Loucy (cell line): ENCODE measurements at regions not wholly inside any gene's neighbourhood (a gene's known extent, or its start where the extent isn't known, plus 50 kb on each side); places are given as distances from the start of the nearest gene placed in this dataset.

Experiments
- H2AFZ ChIP-seq: fragments of 200-600 bp; sonication (generic); 2 replicates; pipeline ENCODE4 v1.6.0; 2016; ENCODE audit warnings: antibody characterized with exemption, mild to moderate bottlenecking, low read length, moderate library complexity
- H3F3A ChIP-seq: fragments of 200-600 bp; 2 replicates; pipeline ENCODE4 v1.6.0; 2016; ENCODE audit warnings: antibody characterized with exemption, low read depth, mild to moderate bottlenecking
- H3K27me3 ChIP-seq: fragments of 200-600 bp; sonication (generic); 2 replicates; pipeline ENCODE4 v1.6.1; 2014; ENCODE audit warnings: low read length, mild to moderate bottlenecking; ENCODE audit not compliant: insufficient read depth, poor library complexity, severe bottlenecking
- H3K36me3 ChIP-seq: fragments of 200-600 bp; sonication (generic); 2 replicates; pipeline ENCODE4 v1.6.1; 2016; ENCODE audit warnings: low read length; ENCODE audit not compliant: insufficient read depth
- H3K4me1 ChIP-seq: fragments of 200-600 bp; sonication (generic); 2 replicates; pipeline ENCODE4 v1.5.1; 2014; ENCODE audit warnings: low read length, mild to moderate bottlenecking; ENCODE audit not compliant: insufficient read depth, poor library complexity, severe bottlenecking
- H3K4me2 ChIP-seq: fragments of 200-600 bp; sonication (generic); 2 replicates; pipeline ENCODE4 v1.6.0; 2014; ENCODE audit warnings: antibody characterized with exemption, low read length, low read depth, mild to moderate bottlenecking; ENCODE audit not compliant: poor library complexity, severe bottlenecking
- H3K4me3 ChIP-seq: fragments of 200-600 bp; sonication (generic); 2 replicates; pipeline ENCODE4 v1.5.1; 2014; ENCODE audit warnings: low read length, mild to moderate bottlenecking, mixed read lengths; ENCODE audit not compliant: poor library complexity, severe bottlenecking
- H3K79me2 ChIP-seq: fragments of 200-600 bp; sonication (generic); 2 replicates; pipeline ENCODE4 v1.6.1; 2014; ENCODE audit warnings: low read length; ENCODE audit not compliant: insufficient read depth
- H3K9ac ChIP-seq: fragments of 200-600 bp; sonication (generic); 2 replicates; pipeline ENCODE4 v1.6.0; 2014; ENCODE audit warnings: mild to moderate bottlenecking, low read depth, low read length, moderate library complexity; ENCODE audit not compliant: poor library complexity, severe bottlenecking
- H3K9me2 ChIP-seq: fragments of 200-600 bp; sonication (generic); replicated peaks from 2 replicates; pipeline ENCODE4 v1.6.1; 2016; ENCODE audit warnings: low read depth, low read length, mixed read lengths
- H3K9me3 ChIP-seq: fragments of 200-600 bp; sonication (generic); 2 replicates; pipeline ENCODE4 v1.6.1; 2014; ENCODE audit warnings: mild to moderate bottlenecking, antibody characterized with exemption, low read length, low read depth; ENCODE audit not compliant: insufficient read depth
- H4K20me1 ChIP-seq: fragments of 200-600 bp; sonication (generic); 2 replicates; pipeline ENCODE4 v1.6.0; 2014; ENCODE audit warnings: antibody characterized with exemption, low read length, mild to moderate bottlenecking; ENCODE audit not compliant: insufficient read depth, poor library complexity, severe bottlenecking
- CTCF ChIP-seq: fragments of 200-600 bp; sonication (generic); conservative IDR thresholded peaks from 2 replicates; pipeline ENCODE4 v1.5.1; 2014; ENCODE audit warnings: mild to moderate bottlenecking, antibody characterized with exemption, low read length
- EZH2phosphoT487 ChIP-seq: fragments of 200-600 bp; IDR thresholded peaks from 2 replicates; pipeline ENCODE4 v1.6.1; 2018; ENCODE audit warnings: antibody characterized with exemption, mild to moderate bottlenecking, moderate library complexity, borderline replicate concordance

- Histone ChIP-seq H3K27me3 (no peaks in the 10 kb centered on the region), H3K36me3 (no peaks in the 10 kb centered on the region), H4K20me1 (no peaks in the 10 kb centered on the region), H3K4me2 (no peak overlapping the region), H2AFZ (no peak overlapping the region), H3F3A (no peaks in the 10 kb centered on the region), H3K4me3 (no peak overlapping the region), H3K9ac (no peak overlapping the region), H3K9me3 (no peaks in the 10 kb centered on the region), H3K9me2 (no peaks in the 10 kb centered on the region), H3K79me2 (no peaks in the 10 kb centered on the region), H3K4me1 (no peaks in the 10 kb centered on the region)
- TF ChIP-seq EZH2phosphoT487 (no peak), CTCF (no peak)
Measured at GRCh38 chr5:112648264-112648663, 89.4 kb upstream of the APC start.

GRCh38 chr5:112649882-112650281 lies 87.8 kb upstream of the APC start:
- Histone ChIP-seq H3K9me3 (no peaks in the 10 kb centered on the region), H4K20me1 (no peaks in the 10 kb centered on the region), H3K27me3 (no peaks in the 10 kb centered on the region), H3K4me2 (no peak overlapping the region), H3K9me2 (no peaks in the 10 kb centered on the region), H3K4me3 (no peak overlapping the region), H3K9ac (no peak overlapping the region), H3F3A (no peaks in the 10 kb centered on the region), H3K36me3 (no peaks in the 10 kb centered on the region), H2AFZ (no peak overlapping the region), H3K4me1 (no peaks in the 10 kb centered on the region), H3K79me2 (no peaks in the 10 kb centered on the region)
- no peak for TF ChIP-seq CTCF
- TF ChIP-seq EZH2phosphoT487 = no peak

- Histone ChIP-seq H3K9me3 (no peaks in the 10 kb centered on the region), H3K79me2 (no peaks in the 10 kb centered on the region), H3K9ac (no peak overlapping the region), H4K20me1 (no peaks in the 10 kb centered on the region), H3K36me3 (no peaks in the 10 kb centered on the region), H3K27me3 (no peaks in the 10 kb centered on the region), H2AFZ (no peak overlapping the region), H3K4me1 (no peaks in the 10 kb centered on the region), H3K9me2 (no peaks in the 10 kb centered on the region), H3K4me2 (no peak overlapping the region), H3F3A (no peaks in the 10 kb centered on the region), H3K4me3 (no peak overlapping the region)
- TF ChIP-seq EZH2phosphoT487 = no peak
- no peak for TF ChIP-seq CTCF
Measured at GRCh38 chr5:112653638-112654205, 84.0 kb upstream of the APC start.
